Peyer's patch (tissue), 4 donors: ENCODE measurements at regions not wholly inside any gene's neighbourhood (a gene's known extent, or its start where the extent isn't known, plus 50 kb on each side); places are given as distances from the start of the nearest gene placed in this dataset.

Experiments used
- DNase-seq, 3 donors: peaks; one replicate each; pipeline ENCODE4 v3.0.0-alpha.2; 2017 to 2019
- H3K27ac ChIP-seq, 4 donors: fragments of 200-600 bp; sonication (generic); one replicate each; pipeline ENCODE4 v1.5.1; 2016 to 2019
- H3K27me3 ChIP-seq, 2 donors: fragments of 200-600 bp; sonication (generic); one replicate each; pipeline ENCODE4 v1.5.1; 2019
- H3K36me3 ChIP-seq, 3 donors: fragments of 200-600 bp; sonication (generic); one replicate each; pipeline ENCODE4 v1.5.1; 2016 to 2019
- H3K4me1 ChIP-seq, 4 donors: fragments of 200-600 bp; sonication (generic); one replicate each; pipeline ENCODE4 v1.5.1; 2016 to 2019
- H3K4me3 ChIP-seq, 4 donors: fragments of 200-600 bp; sonication (generic); 1 replicate in 3 of 4; 2 replicates in 1 of 4; pipeline ENCODE4 v1.5.1; 2016 to 2019; ENCODE audit warnings: mild to moderate bottlenecking in 1 of 4
- H3K9me3 ChIP-seq, 4 donors: fragments of 200-600 bp; sonication (generic); one replicate each; pipeline ENCODE4 v1.5.1; 2016 to 2019; ENCODE audit warnings: mild to moderate bottlenecking in 1 of 4
- CTCF ChIP-seq, 6 experiments: fragments of 450-650 bp in 4 of 6; fragments of 200-600 bp in 2 of 6; sonication (generic) in 1 of 6; IDR thresholded peaks; one replicate each; pipeline ENCODE4 v1.5.1; 2017 to 2019; ENCODE audit warnings: antibody characterized with exemption in 6 of 6, mild to moderate bottlenecking in 3 of 6, moderate library complexity in 1 of 6
- POLR2A ChIP-seq, 2 donors: fragments of 450-650 bp; IDR thresholded peaks; one replicate each; pipeline ENCODE4 v1.5.1; 2017; ENCODE audit warnings: antibody characterized with exemption in 2 of 2, mild to moderate bottlenecking in 2 of 2, moderate library complexity in 2 of 2

GRCh38 chr1:58936973-58937372, 153.1 kb upstream of the JUN start:
- Histone ChIP-seq H3K4me3 (no peak overlapping the region), H3K4me1 (peaks cover 0 to 11% (median 6%) of the 10 kb centered on the region in 4 donors), H3K27me3 (no peaks in the 10 kb centered on the region), H3K36me3 (no peaks in the 10 kb centered on the region), H3K27ac (no peak overlapping the region), H3K9me3 (no peaks in the 10 kb centered on the region)
- no peak for TF ChIP-seq CTCF (IDR thresholded peaks at IDR 0.05)
- no peak for TF ChIP-seq POLR2A (IDR thresholded peaks at IDR 0.05)
- no peak for DNase-seq

GRCh38 chr1:58939146-58939545, 155.3 kb upstream of the JUN start:
- Histone ChIP-seq H3K9me3 (no peaks in the 10 kb centered on the region), H3K27ac (no peak overlapping the region), H3K4me3 (no peak overlapping the region), H3K27me3 (no peaks in the 10 kb centered on the region), H3K4me1 (peaks cover 0 to 10% (median 3%) of the 10 kb centered on the region in 4 donors), H3K36me3 (no peaks in the 10 kb centered on the region)
- DNase-seq = no peak
- TF ChIP-seq CTCF (IDR thresholded peaks at IDR 0.05) (no peak), POLR2A (IDR thresholded peaks at IDR 0.05) (no peak)

GRCh38 chr1:58939666-58940370, 156.0 kb upstream of the JUN start:
- Histone ChIP-seq H3K27ac (no peak overlapping the region), H3K36me3 (no peaks in the 10 kb centered on the region), H3K27me3 (no peaks in the 10 kb centered on the region)

GRCh38 chr1:58941471-58942289, 157.8 kb upstream of the JUN start:
- H3K4me3 ChIP-seq = no peak overlapping the region
- no peaks in the 10 kb centered on the region for H3K27me3 ChIP-seq
- H3K27ac ChIP-seq = peak overlapping the region in 3 of 4 donors; percentile 23 to 68 (median 61)
- H3K4me1 ChIP-seq = peaks cover 0 to 10% (median 3%) of the 10 kb centered on the region in 4 donors
- no peaks in the 10 kb centered on the region for H3K36me3 ChIP-seq
- TF ChIP-seq POLR2A (IDR thresholded peaks at IDR 0.05) = no peak
- TF ChIP-seq CTCF (IDR thresholded peaks at IDR 0.05) = no peak
- no peaks in the 10 kb centered on the region for H3K9me3 ChIP-seq
- DNase-seq = peak in 2 of 3 donors; percentile 71 to 79

More at GRCh38 chr1:58939666-58940370, 156.0 kb upstream of the JUN start:
- H3K9me3 ChIP-seq = no peaks in the 10 kb centered on the region
- no peak for TF ChIP-seq POLR2A (IDR thresholded peaks at IDR 0.05)
- no peak for TF ChIP-seq CTCF (IDR thresholded peaks at IDR 0.05)
- peaks cover 0 to 10% (median 3%) of the 10 kb centered on the region in 4 donors for H3K4me1 ChIP-seq
- H3K4me3 ChIP-seq = no peak overlapping the region
- DNase-seq = no peak

- Histone ChIP-seq H3K27me3 (no peaks in the 10 kb centered on the region), H3K4me1 (peaks cover 0 to 10% (median 3%) of the 10 kb centered on the region in 4 donors), H3K27ac (peak overlapping the region in 3 of 4 donors; percentile 23 to 68 (median 61)), H3K9me3 (no peaks in the 10 kb centered on the region), H3K36me3 (no peaks in the 10 kb centered on the region), H3K4me3 (no peak overlapping the region)
- DNase-seq = no peak
- no peak for TF ChIP-seq POLR2A (IDR thresholded peaks at IDR 0.05)
- TF ChIP-seq CTCF (IDR thresholded peaks at IDR 0.05) = no peak
Measured at GRCh38 chr1:58942759-58943191, 158.9 kb upstream of the JUN start.
